ENCODE measurements at regions not wholly inside any gene's neighbourhood (a gene's known extent, or its start where the extent isn't known, plus 50 kb on each side); places are given as distances from the start of the nearest gene placed in this dataset.
"Not testable (repeated sequence)": the region's sequence is repeated elsewhere in the genome, so short reads cannot be mapped to it uniquely, and the experiment has no call there.

- 0 out of 2 replicates have a peak, but pooled peaks cover 8% of the 10 kb centered on the region for H3F3A ChIP-seq (ENCODE audit: insufficient read depth)
- H3K27ac ChIP-seq = no peak overlapping the region
- H3K4me2 ChIP-seq (ENCODE audit: unreplicated experiment) = no peak overlapping the region
- no peak overlapping the region for H3K9ac ChIP-seq
- no peak overlapping the region for H3K4me3 ChIP-seq
- no peaks in the 10 kb centered on the region for H3K9me2 ChIP-seq (ENCODE audit: insufficient read depth)
- H3K4me1 ChIP-seq (ENCODE audit: insufficient read depth) = peaks cover 6% of the 10 kb centered on the region; the same call in 1 of the 2 replicates
- TF ChIP-seq EZH2phosphoT487 (IDR thresholded peaks at IDR 0.05; ENCODE audit: insufficient read depth, low read depth) (no peak), EZH2 (IDR thresholded peaks at IDR 0.05; ENCODE audit: insufficient read depth, poor library complexity, severe bottlenecking) (no peak)
- WGBS, 2 experiments (ENCODE audit: low coverage in 1 of 2, low lambda C conversion rate in 2 of 2, missing lambda C conversion rate in 2 of 2) = 76 to 85% methylated on average over 4 of the region's 4 CpGs
- H3K9me3 ChIP-seq (ENCODE audit: low read depth) = no peaks in the 10 kb centered on the region
- H3K27me3 ChIP-seq (replicated peaks; ENCODE audit: insufficient read depth) = no peaks in the 10 kb centered on the region
- H3K79me2 ChIP-seq (ENCODE audit: insufficient read depth) = no peaks in the 10 kb centered on the region
- DNase-seq = peak; percentile 30
- H2AFZ ChIP-seq = no peak overlapping the region
- no peaks in the 10 kb centered on the region for H3K36me3 ChIP-seq (ENCODE audit: low read depth)
- in situ Hi-C loops (cut with MboI) = no loop called here
- H4K20me1 ChIP-seq (ENCODE audit: insufficient read depth) = no peaks in the 10 kb centered on the region; the same call in 1 of the 2 replicates
Observed at GRCh38 chr20:7792150-7792869, 147.9 kb downstream of the HAO1 start.

- no peaks in the 10 kb centered on the region for H3K36me3 ChIP-seq (ENCODE audit: low read depth)
- H3K27me3 ChIP-seq (replicated peaks; ENCODE audit: insufficient read depth) = no peaks in the 10 kb centered on the region
- no peak for TF ChIP-seq EZH2phosphoT487 (IDR thresholded peaks at IDR 0.05; ENCODE audit: insufficient read depth, low read depth)
- TF ChIP-seq EZH2 (IDR thresholded peaks at IDR 0.05; ENCODE audit: insufficient read depth, poor library complexity, severe bottlenecking) = no peak
- no peaks in the 10 kb centered on the region for H3F3A ChIP-seq (ENCODE audit: insufficient read depth)
- no peak overlapping the region for H2AFZ ChIP-seq
- peak; percentile 20 for DNase-seq
- H3K9me2 ChIP-seq (ENCODE audit: insufficient read depth) = no peaks in the 10 kb centered on the region
- no peak overlapping the region for H3K27ac ChIP-seq
- H3K4me2 ChIP-seq (ENCODE audit: unreplicated experiment) = no peak overlapping the region
- H3K4me3 ChIP-seq = no peak overlapping the region
- no peaks in the 10 kb centered on the region for H3K79me2 ChIP-seq (ENCODE audit: insufficient read depth)
- H3K9me3 ChIP-seq (ENCODE audit: low read depth) = no peaks in the 10 kb centered on the region
- in situ Hi-C loops (cut with MboI) = no loop called here
- no peaks in the 10 kb centered on the region for H3K4me1 ChIP-seq (ENCODE audit: insufficient read depth)
- no peaks in the 10 kb centered on the region; the same call in 1 of the 2 replicates for H4K20me1 ChIP-seq (ENCODE audit: insufficient read depth)
- no peak overlapping the region for H3K9ac ChIP-seq
Observed at GRCh38 chr20:7798176-7798575, 142.1 kb downstream of the HAO1 start.

GRCh38 chr20:7799862-7800261 is 140.4 kb downstream of the HAO1 start:
- WGBS, 2 experiments (ENCODE audit: low coverage in 1 of 2, low lambda C conversion rate in 2 of 2, missing lambda C conversion rate in 2 of 2) = 0 to 13% methylated on average over 1 of the region's 1 CpG

GRCh38 chr20:7803411-7804151 is 136.7 kb downstream of the HAO1 start:
- H3K4me1 ChIP-seq (ENCODE audit: insufficient read depth); H2AFZ ChIP-seq; in situ Hi-C loops (cut with MboI); H3K4me2 ChIP-seq (ENCODE audit: unreplicated experiment); H3F3A ChIP-seq (ENCODE audit: insufficient read depth); H3K9me2 ChIP-seq (ENCODE audit: insufficient read depth); H3K27ac ChIP-seq; H4K20me1 ChIP-seq (ENCODE audit: insufficient read depth); H3K79me2 ChIP-seq (ENCODE audit: insufficient read depth); H3K4me3 ChIP-seq; DNase-seq; H3K9me3 ChIP-seq (ENCODE audit: low read depth); H3K36me3 ChIP-seq (ENCODE audit: low read depth); H3K9ac ChIP-seq; H3K27me3 ChIP-seq (replicated peaks; ENCODE audit: insufficient read depth): not testable (repeated sequence)
- 87 to 89% methylated on average over 35 to 52 of the region's 52 CpGs for WGBS, 2 experiments (ENCODE audit: low coverage in 1 of 2, low lambda C conversion rate in 2 of 2, missing lambda C conversion rate in 2 of 2)

More at GRCh38 chr20:7799862-7800261, 140.4 kb downstream of the HAO1 start:
- Histone ChIP-seq H3K79me2 (ENCODE audit: insufficient read depth) (no peaks in the 10 kb centered on the region), H3F3A (ENCODE audit: insufficient read depth) (no peaks in the 10 kb centered on the region), H3K9me3 (ENCODE audit: low read depth) (no peaks in the 10 kb centered on the region), H3K27ac (no peak overlapping the region), H3K4me2 (ENCODE audit: unreplicated experiment) (no peak overlapping the region), H3K4me3 (no peak overlapping the region), H4K20me1 (ENCODE audit: insufficient read depth) (no peaks in the 10 kb centered on the region; the same call in 1 of the 2 replicates), H3K9me2 (ENCODE audit: insufficient read depth) (no peaks in the 10 kb centered on the region), H3K36me3 (ENCODE audit: low read depth) (no peaks in the 10 kb centered on the region), H2AFZ (no peak overlapping the region), H3K9ac (no peak overlapping the region), H3K27me3 (replicated peaks; ENCODE audit: insufficient read depth) (no peaks in the 10 kb centered on the region), H3K4me1 (ENCODE audit: insufficient read depth) (no peaks in the 10 kb centered on the region)
- TF ChIP-seq EZH2phosphoT487 (IDR thresholded peaks at IDR 0.05; ENCODE audit: insufficient read depth, low read depth) = no peak
- TF ChIP-seq EZH2 (IDR thresholded peaks at IDR 0.05; ENCODE audit: insufficient read depth, poor library complexity, severe bottlenecking) = no peak
- DNase-seq = no peak
- in situ Hi-C loops (cut with MboI) = no loop called here

All from GM23248 (cell line).